HFF-Myc (cell line): ENCODE measurements at regions not wholly inside any gene's neighbourhood (a gene's known extent, or its start where the extent isn't known, plus 50 kb on each side); places are given as distances from the start of the nearest gene placed in this dataset.

Experiments
- DNase-seq: peaks from one replicate; pipeline ENCODE4 v3.0.0-alpha.2; 2011; ENCODE audit warnings: low read depth; ENCODE audit errors: extremely low read depth
- H3K4me3 ChIP-seq: replicated peaks from 2 replicates; pipeline ENCODE4 v1.5.1; 2011; ENCODE audit warnings: low read depth, mild to moderate bottlenecking, control low read depth, low read length
- CTCF ChIP-seq: IDR thresholded peaks from 2 replicates; pipeline ENCODE4 v1.5.1; 2012; ENCODE audit warnings: mild to moderate bottlenecking, low read depth, low read length, control low read depth; ENCODE audit errors: missing control alignments

- no peak overlapping the region for H3K4me3 ChIP-seq
- DNase-seq = no peak
- no peak for TF ChIP-seq CTCF
These were observed 217.3 kb upstream of the P2RY1 start for GRCh38 chr3:152617609-152618008.

- no peak for TF ChIP-seq CTCF
- H3K4me3 ChIP-seq = no peak overlapping the region
- no peak for DNase-seq
These were observed 216.4 kb upstream of the P2RY1 start for GRCh38 chr3:152618529-152618928.

- no peak for TF ChIP-seq CTCF
- no peak overlapping the region for H3K4me3 ChIP-seq
- no peak for DNase-seq
These were observed 215.2 kb upstream of the P2RY1 start for GRCh38 chr3:152619691-152620090.

GRCh38 chr3:152620395-152620794 is 214.5 kb upstream of the P2RY1 start:
- H3K4me3 ChIP-seq = no peak overlapping the region
- DNase-seq = no peak
- no peak for TF ChIP-seq CTCF

- no peak for TF ChIP-seq CTCF
- DNase-seq = no peak
- H3K4me3 ChIP-seq = no peak overlapping the region
These were observed 213.7 kb upstream of the P2RY1 start for GRCh38 chr3:152621006-152621868.

GRCh38 chr3:152621967-152622810 is 212.7 kb upstream of the P2RY1 start:
- no peak overlapping the region for H3K4me3 ChIP-seq
- no peak for DNase-seq
- no peak for TF ChIP-seq CTCF
